ENCODE measurements at regions not wholly inside any gene's neighbourhood (a gene's known extent, or its start where the extent isn't known, plus 50 kb on each side); places are given as distances from the start of the nearest gene placed in this dataset.
"Not testable (repeated sequence)": the region's sequence is repeated elsewhere in the genome, so short reads cannot be mapped to it uniquely, and the experiment has no call there.

- Histone ChIP-seq H3K4me1 (ENCODE audit: insufficient read depth) (no peaks in the 10 kb centered on the region), H3K4me3 (ENCODE audit: low read depth, low read length) (no peak overlapping the region), H3K27ac (ENCODE audit: low read depth) (no peak overlapping the region), H3K36me3 (ENCODE audit: insufficient read depth) (no peaks in the 10 kb centered on the region)
- WGBS = 57% methylated on average over 2 of the region's 2 CpGs
- DNase-seq (ENCODE audit: extremely low spot score) = no peak
Observed at GRCh38 chr7:152905949-152906348, 146.4 kb downstream of the ACTR3B start.

GRCh38 chr7:152907042-152907761 is 147.7 kb downstream of the ACTR3B start:
- H3K27ac ChIP-seq (ENCODE audit: low read depth) = no peak overlapping the region
- H3K4me1 ChIP-seq (ENCODE audit: insufficient read depth) = no peaks in the 10 kb centered on the region
- DNase-seq (ENCODE audit: extremely low spot score) = no peak
- no peaks in the 10 kb centered on the region for H3K36me3 ChIP-seq (ENCODE audit: insufficient read depth)
- WGBS = 89% methylated on average over 11 of the region's 11 CpGs
- H3K4me3 ChIP-seq (ENCODE audit: low read depth, low read length) = no peak overlapping the region

- Histone ChIP-seq H3K4me3 (ENCODE audit: low read depth, low read length) (no peak overlapping the region), H3K4me1 (ENCODE audit: insufficient read depth) (no peaks in the 10 kb centered on the region), H3K27ac (ENCODE audit: low read depth) (no peak overlapping the region), H3K36me3 (ENCODE audit: insufficient read depth) (no peaks in the 10 kb centered on the region)
- DNase-seq (ENCODE audit: extremely low spot score) = no peak
- WGBS = 67% methylated on average over 6 of the region's 6 CpGs
Observed at GRCh38 chr7:152909280-152909679, 149.7 kb downstream of the ACTR3B start.

GRCh38 chr7:152909683-152910544 is 150.4 kb downstream of the ACTR3B start:
- H3K4me3 ChIP-seq (ENCODE audit: low read depth, low read length) = no peak overlapping the region
- WGBS = 63% methylated on average over 12 of the region's 12 CpGs
- H3K4me1 ChIP-seq (ENCODE audit: insufficient read depth) = no peaks in the 10 kb centered on the region
- DNase-seq (ENCODE audit: extremely low spot score) = no peak
- no peaks in the 10 kb centered on the region for H3K36me3 ChIP-seq (ENCODE audit: insufficient read depth)
- no peak overlapping the region for H3K27ac ChIP-seq (ENCODE audit: low read depth)

GRCh38 chr7:152910545-152911225 is 151.1 kb downstream of the ACTR3B start:
- no peaks in the 10 kb centered on the region for H3K36me3 ChIP-seq (ENCODE audit: insufficient read depth)
- no peak overlapping the region for H3K4me3 ChIP-seq (ENCODE audit: low read depth, low read length)
- no peak overlapping the region for H3K27ac ChIP-seq (ENCODE audit: low read depth)
- no peaks in the 10 kb centered on the region for H3K4me1 ChIP-seq (ENCODE audit: insufficient read depth)
- DNase-seq (ENCODE audit: extremely low spot score) = no peak
- WGBS = 31% methylated on average over 17 of the region's 17 CpGs

GRCh38 chr7:152911226-152911560 is 151.6 kb downstream of the ACTR3B start:
- no peaks in the 10 kb centered on the region for H3K4me1 ChIP-seq (ENCODE audit: insufficient read depth)
- no peaks in the 10 kb centered on the region for H3K36me3 ChIP-seq (ENCODE audit: insufficient read depth)
- no peak for DNase-seq (ENCODE audit: extremely low spot score)
- no peak overlapping the region for H3K4me3 ChIP-seq (ENCODE audit: low read depth, low read length)
- no peak overlapping the region for H3K27ac ChIP-seq (ENCODE audit: low read depth)
- WGBS = 30% methylated on average over 4 of the region's 4 CpGs

GRCh38 chr7:152911922-152912321 is 152.4 kb downstream of the ACTR3B start:
- WGBS = 81% methylated on average over 11 of the region's 11 CpGs
- no peaks in the 10 kb centered on the region for H3K36me3 ChIP-seq (ENCODE audit: insufficient read depth)
- no peak for DNase-seq (ENCODE audit: extremely low spot score)
- H3K27ac ChIP-seq (ENCODE audit: low read depth) = no peak overlapping the region
- no peak overlapping the region for H3K4me3 ChIP-seq (ENCODE audit: low read depth, low read length)
- H3K4me1 ChIP-seq (ENCODE audit: insufficient read depth) = no peaks in the 10 kb centered on the region

GRCh38 chr7:152912511-152912910 is 153.0 kb downstream of the ACTR3B start:
- Histone ChIP-seq H3K36me3 (ENCODE audit: insufficient read depth) (no peaks in the 10 kb centered on the region), H3K4me3 (ENCODE audit: low read depth, low read length) (no peak overlapping the region), H3K4me1 (ENCODE audit: insufficient read depth) (no peaks in the 10 kb centered on the region), H3K27ac (ENCODE audit: low read depth) (no peak overlapping the region)
- WGBS = 95% methylated on average over 5 of the region's 5 CpGs
- DNase-seq (ENCODE audit: extremely low spot score) = no peak

GRCh38 chr7:152913492-152913891 is 153.9 kb downstream of the ACTR3B start:
- H3K27ac ChIP-seq (ENCODE audit: low read depth) = no peak overlapping the region
- H3K36me3 ChIP-seq (ENCODE audit: insufficient read depth) = no peaks in the 10 kb centered on the region
- WGBS = 69% methylated on average over 3 of the region's 3 CpGs
- H3K4me3 ChIP-seq (ENCODE audit: low read depth, low read length) = no peak overlapping the region
- H3K4me1 ChIP-seq (ENCODE audit: insufficient read depth) = no peaks in the 10 kb centered on the region
- no peak for DNase-seq (ENCODE audit: extremely low spot score)

GRCh38 chr7:152914014-152914844 is 154.7 kb downstream of the ACTR3B start:
- Histone ChIP-seq H3K27ac (ENCODE audit: low read depth) (no peak overlapping the region), H3K36me3 (ENCODE audit: insufficient read depth) (no peaks in the 10 kb centered on the region), H3K4me3 (ENCODE audit: low read depth, low read length) (no peak overlapping the region), H3K4me1 (ENCODE audit: insufficient read depth) (no peaks in the 10 kb centered on the region)
- no peak for DNase-seq (ENCODE audit: extremely low spot score)
- 87% methylated on average over 5 of the region's 5 CpGs for WGBS

- H3K36me3 ChIP-seq (ENCODE audit: insufficient read depth); H3K4me1 ChIP-seq (ENCODE audit: insufficient read depth); H3K4me3 ChIP-seq (ENCODE audit: low read depth, low read length); H3K27ac ChIP-seq (ENCODE audit: low read depth); DNase-seq (ENCODE audit: extremely low spot score): not testable (repeated sequence)
- 93% methylated on average over 1 of the region's 1 CpG for WGBS
Observed at GRCh38 chr7:152914845-152915102, 155.2 kb downstream of the ACTR3B start.

GRCh38 chr7:152922318-152923081 is 162.9 kb downstream of the ACTR3B start:
- Histone ChIP-seq H3K27ac (ENCODE audit: low read depth) (no peak overlapping the region), H3K4me3 (ENCODE audit: low read depth, low read length) (no peak overlapping the region), H3K4me1 (ENCODE audit: insufficient read depth) (peaks cover 2% of the 10 kb centered on the region), H3K36me3 (ENCODE audit: insufficient read depth) (no peaks in the 10 kb centered on the region)
- no peak for DNase-seq (ENCODE audit: extremely low spot score)
- 80% methylated on average over 16 of the region's 16 CpGs for WGBS

- H3K4me3 ChIP-seq (ENCODE audit: low read depth, low read length) = no peak overlapping the region
Observed at GRCh38 chr7:152923711-152924110, 164.2 kb downstream of the ACTR3B start.

More at GRCh38 chr7:152923711-152924110, 164.2 kb downstream of the ACTR3B start:
- 91% methylated on average over 12 of the region's 12 CpGs for WGBS
- H3K4me1 ChIP-seq (ENCODE audit: insufficient read depth) = peaks cover 2% of the 10 kb centered on the region
- H3K36me3 ChIP-seq (ENCODE audit: insufficient read depth) = no peaks in the 10 kb centered on the region
- DNase-seq (ENCODE audit: extremely low spot score) = no peak
- H3K27ac ChIP-seq (ENCODE audit: low read depth) = no peak overlapping the region

All from urinary bladder (tissue), 3 donors.